Fibroblast of the aortic adventitia (primary cell): ENCODE measurements at regions not wholly inside any gene's neighbourhood (a gene's known extent, or its start where the extent isn't known, plus 50 kb on each side); places are given as distances from the start of the nearest gene placed in this dataset.

Experiments
- DNase-seq: peaks from one replicate; pipeline ENCODE4 v3.0.0-alpha.2; 2010; ENCODE audit warnings: low read depth
- H3K4me3 ChIP-seq: 2 replicates; pipeline ENCODE4 v1.5.1; 2011; ENCODE audit warnings: low read depth, mild to moderate bottlenecking, control low read depth, low read length, moderate library complexity
- CTCF ChIP-seq: IDR thresholded peaks from 2 replicates; pipeline ENCODE4 v1.5.1; 2011; ENCODE audit warnings: mild to moderate bottlenecking, low read length, control low read depth, inconsistent platforms; ENCODE audit not compliant: insufficient read depth

- peak; percentile 61 for DNase-seq
- no peak for TF ChIP-seq CTCF
- H3K4me3 ChIP-seq: no peak overlapping the region
Observed at GRCh38 chrX:107574054-107574683, 54.1 kb upstream of the PRPS1 start.

GRCh38 chrX:107574711-107575110 lies 53.6 kb upstream of the PRPS1 start:
- no peak overlapping the region for H3K4me3 ChIP-seq
- no peak for TF ChIP-seq CTCF
- peak; percentile 48 for DNase-seq

- no peak for DNase-seq
- no peak overlapping the region for H3K4me3 ChIP-seq
- TF ChIP-seq CTCF: no peak
Observed at GRCh38 chrX:107576392-107576791, 51.9 kb upstream of the PRPS1 start.

GRCh38 chrX:107576841-107577240 lies 51.5 kb upstream of the PRPS1 start:
- no peak for TF ChIP-seq CTCF
- H3K4me3 ChIP-seq: no peak overlapping the region
- no peak for DNase-seq

GRCh38 chrX:107577933-107578332 lies 50.4 kb upstream of the PRPS1 start:
- no peak overlapping the region for H3K4me3 ChIP-seq
- no peak for TF ChIP-seq CTCF

More at GRCh38 chrX:107577933-107578332, 50.4 kb upstream of the PRPS1 start:
- no peak for DNase-seq
